Neutrophil (primary cell): ENCODE measurements at regions not wholly inside any gene's neighbourhood (a gene's known extent, or its start where the extent isn't known, plus 50 kb on each side); places are given as distances from the start of the nearest gene placed in this dataset.

Experiments used
- H3K27ac ChIP-seq: fragments of 200-600 bp; sonication (generic); 2 replicates; pipeline ENCODE4 v1.5.1; 2016; ENCODE audit warnings: mild to moderate bottlenecking, moderate library complexity
- H3K27me3 ChIP-seq: fragments of 200-600 bp; sonication (generic); 2 replicates; pipeline ENCODE4 v1.6.0; 2016; ENCODE audit warnings: mild to moderate bottlenecking
- H3K36me3 ChIP-seq: fragments of 200-600 bp; sonication (generic); 2 replicates; pipeline ENCODE4 v1.5.1; 2017
- H3K4me1 ChIP-seq, 2 experiments: fragments of 200-600 bp in 1 of 2; sonication (generic) in 1 of 2; 1 replicate in 1 of 2; 2 replicates in 1 of 2; pipeline versions ENCODE4 v1.5.1 to v1.6.1; 2013 to 2016; ENCODE audit warnings: low read depth in 1 of 2, low read length in 1 of 2, mild to moderate bottlenecking in 1 of 2, moderate library complexity in 1 of 2; ENCODE audit not compliant: control insufficient read depth in 1 of 2, insufficient read depth in 1 of 2
- H3K4me3 ChIP-seq, 2 experiments: fragments of 200-600 bp in 1 of 2; sonication (generic) in 1 of 2; 1 replicate in 1 of 2; 2 replicates in 1 of 2; pipeline ENCODE4 v1.5.1; 2013 to 2016; ENCODE audit warnings: low read depth in 1 of 2, low read length in 1 of 2, mild to moderate bottlenecking in 1 of 2, moderate library complexity in 1 of 2
- H3K9me3 ChIP-seq: fragments of 200-600 bp; sonication (generic); 2 replicates; pipeline ENCODE4 v1.5.1; 2016
- CTCF ChIP-seq: fragments of 200-600 bp; sonication (generic); IDR thresholded peaks from 2 replicates; pipeline ENCODE4 v1.5.1; 2016; ENCODE audit warnings: antibody characterized with exemption

GRCh38 chr18:10053861-10054260 lies 140.0 kb downstream of the VAPA start:
- Histone ChIP-seq H3K27me3 (no peaks in the 10 kb centered on the region), H3K36me3 (no peaks in the 10 kb centered on the region), H3K4me1 (peaks cover 4% of the 10 kb centered on the region in 2 experiments), H3K9me3 (no peaks in the 10 kb centered on the region), H3K27ac (no peak overlapping the region), H3K4me3 (no peak overlapping the region)
- no peak for TF ChIP-seq CTCF

GRCh38 chr18:10054366-10054765 lies 140.6 kb downstream of the VAPA start:
- no peak overlapping the region for H3K4me3 ChIP-seq
- H3K27ac ChIP-seq, result no peak overlapping the region
- H3K36me3 ChIP-seq, result no peaks in the 10 kb centered on the region
- peaks cover 4% of the 10 kb centered on the region in 2 experiments for H3K4me1 ChIP-seq
- H3K9me3 ChIP-seq, result no peaks in the 10 kb centered on the region
- no peak for TF ChIP-seq CTCF
- H3K27me3 ChIP-seq, result no peaks in the 10 kb centered on the region

GRCh38 chr18:10055125-10055750 lies 141.4 kb downstream of the VAPA start:
- Histone ChIP-seq H3K27ac (no peak overlapping the region), H3K27me3 (peaks cover 5% of the 10 kb centered on the region), H3K4me3 (no peak overlapping the region), H3K36me3 (no peaks in the 10 kb centered on the region), H3K9me3 (no peaks in the 10 kb centered on the region), H3K4me1 (peaks cover 4 to 9% of the 10 kb centered on the region in 2 experiments)
- no peak for TF ChIP-seq CTCF

- peaks cover 5% of the 10 kb centered on the region for H3K27me3 ChIP-seq
- H3K36me3 ChIP-seq, result no peaks in the 10 kb centered on the region
- H3K4me1 ChIP-seq, result peaks cover 4 to 9% of the 10 kb centered on the region in 2 experiments
- TF ChIP-seq CTCF, result no peak
- no peak overlapping the region for H3K27ac ChIP-seq
- no peaks in the 10 kb centered on the region for H3K9me3 ChIP-seq
- no peak overlapping the region for H3K4me3 ChIP-seq
These were observed 142.7 kb downstream of the VAPA start for GRCh38 chr18:10056506-10056905.

- H3K9me3 ChIP-seq, result no peaks in the 10 kb centered on the region
- peaks cover 4 to 9% of the 10 kb centered on the region in 2 experiments for H3K4me1 ChIP-seq
- no peak for TF ChIP-seq CTCF
- no peaks in the 10 kb centered on the region for H3K36me3 ChIP-seq
- no peak overlapping the region for H3K4me3 ChIP-seq
- H3K27ac ChIP-seq, result no peak overlapping the region
- H3K27me3 ChIP-seq, result peaks cover 5% of the 10 kb centered on the region
These were observed 143.6 kb downstream of the VAPA start for GRCh38 chr18:10057401-10057893.
